ENCODE measurements at regions not wholly inside any gene's neighbourhood (a gene's known extent, or its start where the extent isn't known, plus 50 kb on each side); places are given as distances from the start of the nearest gene placed in this dataset.
"Not testable (repeated sequence)": the region's sequence is repeated elsewhere in the genome, so short reads cannot be mapped to it uniquely, and the experiment has no call there.

GRCh38 chr14:66322564-66322963 is 163.6 kb upstream of the CCDC196 start:
- DNase-seq: no peak
- H3K9me3 ChIP-seq (ENCODE audit: control insufficient read depth, insufficient read depth, low read length): no peaks in the 10 kb centered on the region
- Mint-ChIP-seq H3K27me3 (ENCODE audit: low read depth in 2 of 2) (no peaks in the 10 kb centered on the region), H3K4me1 (no peaks in the 10 kb centered on the region), H3K9me3 (peaks cover 7 to 11% of the 10 kb centered on the region in 2 donors), H3K27ac (no peak overlapping the region), H3K36me3 (no peaks in the 10 kb centered on the region), H3K4me3 (no peak overlapping the region)
- no peaks in the 10 kb centered on the region for H3K4me1 ChIP-seq (ENCODE audit: control insufficient read depth, insufficient read depth, low read length)
- H3K27ac ChIP-seq (ENCODE audit: low read length): no peak overlapping the region
- H3K27me3 ChIP-seq (ENCODE audit: control insufficient read depth, insufficient read depth, low read length): no peaks in the 10 kb centered on the region
- no peak overlapping the region for H3K4me3 ChIP-seq (ENCODE audit: low read length)
- TF ChIP-seq CTCF (IDR thresholded peaks at IDR 0.05): no peak
- intact Hi-C loops (cut with micrococcal nuclease): no loop called here
- no peaks in the 10 kb centered on the region for H3K36me3 ChIP-seq (ENCODE audit: control insufficient read depth, insufficient read depth, low read length)
- no peak for ATAC-seq
- no CpG with 5 or more reads among the region's 1 CpG for WGBS (ENCODE audit: insufficient coverage)

- Histone ChIP-seq H3K36me3 (ENCODE audit: control insufficient read depth, insufficient read depth, low read length) (no peaks in the 10 kb centered on the region), H3K9me3 (ENCODE audit: control insufficient read depth, insufficient read depth, low read length) (no peaks in the 10 kb centered on the region), H3K4me3 (ENCODE audit: low read length) (no peak overlapping the region), H3K27me3 (ENCODE audit: control insufficient read depth, insufficient read depth, low read length) (no peaks in the 10 kb centered on the region), H3K4me1 (ENCODE audit: control insufficient read depth, insufficient read depth, low read length) (no peaks in the 10 kb centered on the region), H3K27ac (ENCODE audit: low read length) (no peak overlapping the region)
- no peak for DNase-seq
- no peak overlapping the region for H3K27ac Mint-ChIP-seq
- H3K4me1 Mint-ChIP-seq: no peaks in the 10 kb centered on the region
- ATAC-seq: no peak
- no peak for TF ChIP-seq CTCF (IDR thresholded peaks at IDR 0.05)
- H3K27me3 Mint-ChIP-seq (ENCODE audit: low read depth in 2 of 2): peaks cover 0 to 3% of the 10 kb centered on the region in 2 donors
- no peak overlapping the region for H3K4me3 Mint-ChIP-seq
- intact Hi-C loops (cut with micrococcal nuclease): no loop called here
- peaks cover 0 to 2% of the 10 kb centered on the region in 2 donors for H3K9me3 Mint-ChIP-seq
- H3K36me3 Mint-ChIP-seq: no peaks in the 10 kb centered on the region
- 71% methylated on average over 2 of the region's 4 CpGs for WGBS (ENCODE audit: insufficient coverage)
Observed at GRCh38 chr14:66330228-66330627, 155.9 kb upstream of the CCDC196 start.

GRCh38 chr14:66330916-66331315 is 155.3 kb upstream of the CCDC196 start:
- H3K27me3 Mint-ChIP-seq (ENCODE audit: low read depth in 2 of 2): peaks cover 0 to 3% of the 10 kb centered on the region in 2 donors
- intact Hi-C loops (cut with micrococcal nuclease): no loop called here
- Histone ChIP-seq H3K4me1 (ENCODE audit: control insufficient read depth, insufficient read depth, low read length) (no peaks in the 10 kb centered on the region), H3K4me3 (ENCODE audit: low read length) (no peak overlapping the region), H3K27me3 (ENCODE audit: control insufficient read depth, insufficient read depth, low read length) (no peaks in the 10 kb centered on the region), H3K36me3 (ENCODE audit: control insufficient read depth, insufficient read depth, low read length) (no peaks in the 10 kb centered on the region), H3K27ac (ENCODE audit: low read length) (no peak overlapping the region), H3K9me3 (ENCODE audit: control insufficient read depth, insufficient read depth, low read length) (no peaks in the 10 kb centered on the region)
- peaks cover 0 to 2% of the 10 kb centered on the region in 2 donors for H3K9me3 Mint-ChIP-seq
- no peak for TF ChIP-seq CTCF (IDR thresholded peaks at IDR 0.05)
- DNase-seq (no peak), ATAC-seq (no peak)
- H3K4me3 Mint-ChIP-seq: no peak overlapping the region
- H3K4me1 Mint-ChIP-seq: no peaks in the 10 kb centered on the region
- no peaks in the 10 kb centered on the region for H3K36me3 Mint-ChIP-seq
- H3K27ac Mint-ChIP-seq: no peak overlapping the region

GRCh38 chr14:66333293-66333692 is 152.9 kb upstream of the CCDC196 start:
- H3K27ac Mint-ChIP-seq; H3K27me3 Mint-ChIP-seq (ENCODE audit: low read depth in 2 of 2); ATAC-seq; DNase-seq; H3K4me3 Mint-ChIP-seq; H3K4me3 ChIP-seq (ENCODE audit: low read length); H3K4me1 Mint-ChIP-seq; H3K36me3 ChIP-seq (ENCODE audit: control insufficient read depth, insufficient read depth, low read length); intact Hi-C loops (cut with micrococcal nuclease); H3K27me3 ChIP-seq (ENCODE audit: control insufficient read depth, insufficient read depth, low read length); H3K27ac ChIP-seq (ENCODE audit: low read length); H3K9me3 Mint-ChIP-seq; H3K9me3 ChIP-seq (ENCODE audit: control insufficient read depth, insufficient read depth, low read length); H3K4me1 ChIP-seq (ENCODE audit: control insufficient read depth, insufficient read depth, low read length); H3K36me3 Mint-ChIP-seq: not testable (repeated sequence)
- 72% methylated on average over 3 of the region's 3 CpGs for WGBS (ENCODE audit: insufficient coverage)

Data from natural killer cell (primary cell).